ENCODE measurements at regions not wholly inside any gene's neighbourhood (a gene's known extent, or its start where the extent isn't known, plus 50 kb on each side); places are given as distances from the start of the nearest gene placed in this dataset.
"Not testable (repeated sequence)": the region's sequence is repeated elsewhere in the genome, so short reads cannot be mapped to it uniquely, and the experiment has no call there.

DNA sequence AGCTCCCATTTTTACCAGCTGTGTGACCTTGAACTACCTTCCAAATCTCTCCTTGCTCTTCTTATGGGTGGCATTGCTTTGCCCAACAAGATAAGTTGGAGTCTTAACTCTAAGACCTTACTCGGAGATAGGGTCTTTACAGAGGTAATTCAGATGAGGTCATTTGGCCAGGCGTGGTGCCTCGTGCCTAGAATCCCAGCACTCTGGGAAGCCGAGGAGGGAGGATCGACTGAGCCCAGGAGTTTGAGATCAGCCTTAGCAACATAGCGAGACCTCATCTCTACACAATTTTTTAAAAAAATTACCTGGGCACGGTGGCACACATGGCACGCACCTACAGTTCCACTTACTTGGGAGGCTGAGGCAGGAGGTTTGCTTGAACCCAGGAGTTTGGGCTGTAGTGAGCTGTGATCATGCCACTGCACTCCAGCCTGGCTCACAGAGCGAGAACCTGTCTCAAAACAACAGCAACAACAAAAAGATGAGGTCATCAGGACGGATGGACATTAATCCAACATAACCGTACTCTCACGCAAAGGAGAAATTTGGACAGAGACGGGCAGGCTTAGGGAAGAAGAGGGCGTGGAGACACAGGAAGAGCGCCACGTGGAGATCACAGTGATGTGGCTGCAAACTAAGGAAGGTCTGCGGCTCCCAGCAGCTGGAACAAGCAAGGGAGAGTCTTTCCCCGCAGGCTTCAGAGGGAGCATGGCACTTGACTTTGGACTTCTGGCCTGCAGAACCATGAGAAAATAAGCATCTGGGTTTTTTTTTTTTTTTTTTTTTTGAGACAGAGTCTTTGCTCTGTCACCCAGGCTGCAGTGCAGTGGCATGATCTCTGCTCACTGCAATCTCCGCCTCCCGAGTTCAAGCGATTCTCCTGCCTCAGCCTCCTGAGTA is 122.3 kb upstream of the CARD11 start:
- DNase-seq = no peak

DNA sequence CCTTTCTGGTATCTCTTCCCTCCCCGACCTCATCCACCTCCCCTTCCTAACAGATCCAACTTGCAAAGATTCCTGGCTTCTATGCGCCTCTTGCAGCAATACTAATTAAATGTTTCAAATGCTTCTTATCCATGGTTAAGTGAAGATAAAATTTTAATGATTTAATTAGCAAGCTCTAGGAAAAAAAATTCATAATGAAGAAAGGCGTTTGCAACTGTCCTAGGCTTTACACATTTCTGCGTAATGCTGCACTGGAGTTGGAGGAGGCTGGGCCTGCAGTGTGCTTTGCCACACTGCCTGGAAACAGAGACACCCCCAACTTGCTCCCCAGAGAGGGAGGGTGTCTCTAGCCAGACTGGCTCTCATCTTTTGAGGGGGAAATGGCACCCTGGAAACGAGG is 123.9 kb upstream of the CARD11 start:
- no peak for DNase-seq

DNA sequence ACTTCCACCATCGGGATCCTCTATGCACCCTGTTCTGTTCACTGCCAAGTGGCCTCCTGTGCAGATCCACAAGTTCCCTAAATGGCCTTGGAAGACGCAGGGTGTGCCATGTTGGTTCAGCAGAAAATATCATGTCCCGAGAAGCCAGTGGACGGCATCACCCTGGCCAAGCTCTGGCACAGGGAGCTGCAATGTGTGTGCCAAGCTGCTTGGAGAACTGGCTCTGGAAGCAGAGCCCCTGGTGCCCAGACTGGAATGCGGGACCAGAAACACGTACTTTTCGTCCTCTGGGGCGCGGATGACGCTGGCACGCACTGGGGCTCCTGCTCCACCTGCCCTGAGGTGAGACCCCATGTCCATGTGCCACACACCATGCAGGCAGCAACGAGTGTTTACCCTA is 124.7 kb upstream of the CARD11 start:
- no peak for DNase-seq

DNA sequence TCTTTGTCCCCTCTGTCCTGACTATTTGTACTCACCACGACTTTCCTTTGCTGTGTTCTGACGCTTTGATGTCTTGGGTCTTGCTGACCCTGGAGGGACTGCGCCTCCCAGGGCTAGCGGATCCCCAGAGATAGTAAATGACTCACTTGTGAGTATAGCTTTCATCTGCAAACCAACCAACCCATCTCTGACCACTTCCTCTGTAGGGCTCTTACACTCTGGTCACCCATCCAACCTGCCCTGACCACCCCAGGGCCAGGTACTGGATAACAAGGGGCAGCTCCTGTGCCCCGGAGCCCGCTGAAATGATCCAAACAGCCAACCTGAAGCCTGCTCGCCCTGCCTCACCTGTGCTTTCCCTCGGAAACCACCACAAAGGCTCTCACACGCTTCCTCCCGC is 125.2 kb upstream of the CARD11 start:
- no peak for DNase-seq

DNA sequence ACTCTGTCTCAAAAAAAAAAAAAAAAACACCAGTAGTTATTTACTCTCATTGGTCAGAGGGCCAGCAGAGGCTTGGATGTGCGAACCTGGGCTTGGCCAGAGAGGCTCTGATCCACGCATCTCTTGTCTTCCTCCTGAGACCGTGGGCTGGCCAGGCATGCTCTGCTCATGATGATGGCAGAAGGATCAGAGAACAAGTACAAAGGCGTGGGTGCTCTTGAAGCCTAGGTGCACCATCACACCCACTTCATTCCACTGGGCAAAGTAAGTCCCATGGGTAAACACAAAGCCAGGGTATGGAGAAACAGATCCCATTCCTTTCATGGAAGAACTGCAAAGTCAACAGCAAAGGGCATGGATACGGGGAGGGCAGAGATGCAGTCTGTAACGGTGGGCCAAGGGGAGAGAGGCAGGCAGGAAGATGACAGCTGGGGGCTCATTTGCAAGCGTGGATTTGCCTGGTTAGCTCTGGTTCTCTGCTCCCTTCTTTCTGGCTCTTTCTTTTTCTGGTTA is 128.2 kb upstream of the SDK1 start:
- DNase-seq = no peak

DNA sequence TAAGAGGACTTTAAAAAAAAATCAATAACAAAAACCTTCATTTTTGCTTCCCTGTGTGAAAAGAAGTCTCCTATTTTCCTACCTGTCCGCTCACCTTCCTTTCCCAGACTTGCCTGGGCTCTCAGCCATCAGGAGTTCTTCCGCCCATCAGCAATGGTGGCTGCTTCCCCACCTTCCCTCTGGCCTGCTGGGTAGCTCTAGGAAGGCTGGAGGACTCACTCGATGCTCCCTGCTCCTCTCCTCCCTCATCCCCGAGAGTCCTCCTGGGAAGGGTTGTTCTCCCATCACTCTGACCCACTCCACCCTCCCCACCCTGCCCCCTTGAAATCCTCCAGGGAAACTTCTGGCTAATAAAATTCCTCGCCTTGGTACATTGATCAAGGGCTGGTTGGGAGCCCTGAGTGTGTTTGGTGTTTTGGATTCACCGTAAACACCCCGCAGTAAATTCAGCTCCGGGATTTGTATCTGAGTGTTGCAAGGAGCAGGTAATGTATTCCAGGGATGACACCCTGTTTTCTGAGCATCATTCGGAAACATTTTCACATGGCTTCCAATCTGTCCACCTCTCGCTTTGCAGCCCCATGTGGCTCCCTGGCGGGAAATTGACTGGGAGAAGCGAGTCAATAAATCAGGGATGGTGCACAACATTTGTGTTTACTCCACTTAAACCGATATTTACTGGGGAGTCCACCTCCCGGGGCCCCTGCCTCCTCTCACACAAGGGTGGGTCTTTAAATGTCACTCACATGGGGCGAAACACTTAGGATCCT is 126.4 kb upstream of the SDK1 start:
- DNase-seq = no peak

DNA sequence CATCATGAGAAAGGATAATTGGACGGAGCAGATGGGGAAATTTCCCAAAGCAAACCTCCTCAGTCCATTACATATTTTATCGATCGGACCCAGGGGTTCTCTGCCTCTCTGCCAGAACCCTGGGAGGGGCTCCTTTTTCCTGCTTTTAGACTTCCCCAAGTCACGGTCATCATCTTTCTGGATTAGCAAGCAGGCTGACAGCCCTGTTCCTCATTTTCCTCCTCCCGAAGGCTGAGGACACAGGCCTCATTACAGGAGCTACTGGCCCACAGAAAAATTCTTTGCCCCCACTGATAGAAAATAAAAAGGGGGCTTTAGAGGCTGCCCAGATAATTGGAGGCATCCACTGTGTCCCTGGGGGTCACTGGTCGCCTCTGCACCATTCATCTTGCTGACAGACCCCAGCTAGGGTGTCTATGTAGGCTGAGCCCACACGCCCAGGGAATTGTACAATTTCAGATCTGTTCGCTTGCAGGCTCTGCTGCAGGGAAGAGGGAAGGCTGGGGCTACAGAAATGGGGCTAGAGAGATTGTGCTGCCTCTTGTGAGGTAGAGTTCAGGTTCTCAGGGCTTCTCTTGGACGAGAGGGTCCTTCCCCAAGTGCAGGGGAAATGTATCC is 125.7 kb upstream of the SDK1 start:
- no peak for DNase-seq

DNA sequence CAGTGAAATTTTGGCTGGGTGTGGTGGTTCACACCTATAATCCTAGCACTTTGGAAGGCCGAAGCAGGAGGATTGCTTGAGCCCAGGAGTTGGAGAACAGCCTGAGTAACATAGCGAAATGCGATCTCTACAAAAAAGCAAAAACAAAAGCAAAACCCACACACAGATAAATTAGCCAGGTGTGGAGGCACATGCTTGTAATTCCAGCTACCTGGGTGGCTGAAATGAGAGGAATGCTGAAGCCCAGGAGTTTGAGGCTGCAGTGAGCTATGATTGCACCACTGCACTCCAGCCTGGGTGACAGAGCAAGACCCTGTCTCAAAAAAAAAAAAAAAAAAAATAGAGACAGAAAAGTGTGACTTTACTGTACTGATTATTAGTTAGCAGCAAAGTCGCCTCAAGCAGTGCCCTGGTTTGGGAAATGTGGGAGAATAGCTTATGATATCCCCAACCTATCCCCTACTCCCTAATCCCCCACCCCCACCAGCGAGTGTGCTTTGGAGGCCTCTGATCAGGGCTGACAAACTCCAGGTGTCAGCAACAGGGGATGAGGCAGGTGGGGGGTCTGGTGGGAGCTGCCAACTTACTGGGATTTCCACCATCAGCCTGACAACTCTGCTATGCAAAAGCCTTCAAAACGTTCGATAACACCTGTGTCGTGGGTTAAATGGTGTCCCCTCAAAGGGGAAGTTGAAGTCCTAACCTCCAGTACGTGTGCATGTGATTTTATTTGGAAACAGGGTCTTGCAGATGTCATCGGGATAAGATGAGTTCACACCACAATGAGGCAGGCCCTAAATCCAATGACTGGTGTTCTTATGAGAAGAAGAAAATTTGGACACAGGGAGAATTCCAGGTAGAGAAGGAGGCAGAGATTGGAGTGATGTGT is 124.7 kb upstream of the SDK1 start:
- no peak for DNase-seq

DNA sequence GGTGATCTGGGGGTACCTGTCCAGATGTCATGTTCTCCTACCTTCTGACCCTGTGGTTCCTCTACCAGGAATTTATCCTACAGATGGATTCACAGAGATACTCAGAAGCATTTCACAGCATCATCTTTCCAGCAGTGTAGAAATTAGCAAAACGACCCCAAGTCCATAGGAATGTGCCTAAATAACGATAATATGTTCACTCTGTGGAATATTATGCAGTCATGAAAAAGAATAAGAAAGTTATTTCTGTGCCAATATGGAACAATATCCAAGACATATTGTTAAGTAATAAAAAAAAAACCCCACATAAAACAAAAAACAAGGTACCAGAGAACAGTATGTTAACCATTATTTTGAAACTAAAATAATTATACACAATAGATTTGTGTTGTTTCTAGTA is 123.8 kb upstream of the SDK1 start:
- DNase-seq = no peak

DNA sequence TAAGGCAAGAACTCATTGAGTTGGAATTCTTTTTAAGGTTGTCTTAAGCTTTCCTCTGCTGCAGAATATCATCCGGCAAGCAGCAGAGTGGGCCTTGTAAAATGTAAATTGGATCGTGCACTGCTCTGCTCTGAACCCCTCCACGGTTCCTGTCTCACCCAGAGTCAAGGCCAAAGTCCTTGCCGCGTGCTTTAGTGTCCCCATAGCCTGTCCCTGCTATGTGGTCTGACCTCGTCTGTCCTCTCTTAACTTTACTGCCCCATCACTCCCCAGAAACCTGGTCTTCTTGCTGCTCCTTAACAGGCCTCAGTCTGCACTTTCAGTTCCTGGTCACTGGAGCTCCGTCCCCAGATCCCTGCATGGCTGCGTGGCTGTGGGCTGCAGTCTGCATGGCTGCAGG is 121.6 kb upstream of the SDK1 start:
- DNase-seq = no peak

DNA sequence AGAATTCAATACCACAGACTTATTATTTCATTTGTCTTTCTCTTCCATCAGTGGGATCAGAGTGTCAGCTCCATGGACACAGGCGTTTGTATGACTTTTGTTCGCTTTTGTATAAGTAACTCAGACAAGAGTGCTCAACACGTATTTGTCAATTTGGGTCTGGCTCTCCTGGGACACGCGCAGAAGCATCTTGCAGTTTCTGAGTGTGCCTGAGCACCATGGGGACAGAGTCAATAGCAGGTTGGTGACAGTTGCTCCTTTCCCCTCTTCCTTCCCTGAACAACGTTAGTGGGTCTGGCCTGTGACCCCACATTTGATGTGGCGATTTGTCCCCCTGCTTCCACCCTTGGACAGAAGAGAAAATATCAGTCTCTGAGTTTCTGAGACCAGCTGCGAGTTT is 120.4 kb upstream of the SDK1 start:
- no peak for DNase-seq

DNA sequence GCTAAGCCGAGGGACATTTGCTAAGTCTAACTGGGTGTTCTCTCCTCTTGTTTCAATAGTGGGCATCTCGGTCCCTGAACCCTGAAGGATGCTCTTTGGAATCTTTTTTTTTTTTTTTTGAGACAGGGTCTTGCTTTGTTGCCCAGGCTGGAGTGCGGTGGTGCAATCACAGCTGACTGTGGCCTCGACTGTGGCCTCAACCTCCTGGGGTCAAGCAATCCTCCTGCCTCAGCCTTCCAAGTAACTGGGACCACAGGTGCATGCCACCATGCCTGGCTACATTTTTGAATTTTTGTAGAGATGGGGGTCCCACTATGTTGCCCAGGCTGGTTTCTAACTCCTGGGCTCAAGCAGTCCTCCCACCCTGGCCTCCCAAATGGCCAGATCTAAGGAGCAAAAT is 119.0 kb upstream of the SDK1 start:
- not testable (repeated sequence) for DNase-seq

DNA sequence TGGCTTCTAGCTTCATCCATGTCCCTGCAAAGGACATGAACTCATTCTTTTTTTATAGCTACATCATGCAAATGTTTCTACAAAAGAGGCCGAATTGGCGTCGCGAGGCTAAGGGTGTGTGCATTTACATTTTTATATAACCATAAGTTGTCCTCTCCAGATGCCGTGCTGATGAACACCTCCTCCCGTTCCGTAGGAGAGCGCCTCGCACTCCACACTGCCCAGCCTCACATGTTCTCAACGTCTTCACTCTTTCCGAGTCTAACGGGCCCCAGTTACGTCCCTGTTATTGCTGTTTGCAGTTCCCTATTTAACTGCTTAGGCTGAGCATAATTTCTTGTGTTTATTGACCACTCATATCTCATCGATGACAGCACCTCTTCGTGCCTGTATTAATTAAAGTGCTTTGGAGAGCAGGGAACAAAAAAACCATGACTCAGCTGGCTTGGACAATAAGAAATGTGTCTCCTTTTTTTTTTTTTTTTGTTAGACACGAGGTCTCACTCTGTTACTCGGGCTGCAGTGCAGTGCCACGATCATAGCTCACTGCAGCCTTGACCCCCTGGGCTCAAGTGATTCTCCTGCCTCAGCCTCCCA is 113.5 kb upstream of the SDK1 start:
- no peak for DNase-seq

DNA sequence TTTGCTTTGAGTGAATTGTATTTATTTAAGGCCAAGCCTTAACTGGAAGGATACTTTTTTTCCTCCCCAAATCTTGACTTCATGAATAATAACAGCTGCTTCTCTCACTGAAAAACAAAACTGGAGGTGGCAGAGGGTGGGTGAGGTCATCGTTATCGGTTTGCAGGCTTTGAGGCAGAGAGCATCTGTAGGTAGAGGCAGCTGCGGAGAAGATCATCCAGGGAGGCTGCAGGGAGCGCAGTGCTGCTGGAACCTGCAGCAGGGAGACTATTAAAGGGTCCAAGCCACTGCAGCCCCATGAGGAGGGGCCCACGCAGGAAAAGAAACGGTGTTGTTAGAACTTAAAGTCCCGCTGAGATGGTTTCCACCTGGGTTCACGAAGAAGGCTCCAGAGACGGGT is 112.1 kb upstream of the SDK1 start:
- DNase-seq = no peak

DNA sequence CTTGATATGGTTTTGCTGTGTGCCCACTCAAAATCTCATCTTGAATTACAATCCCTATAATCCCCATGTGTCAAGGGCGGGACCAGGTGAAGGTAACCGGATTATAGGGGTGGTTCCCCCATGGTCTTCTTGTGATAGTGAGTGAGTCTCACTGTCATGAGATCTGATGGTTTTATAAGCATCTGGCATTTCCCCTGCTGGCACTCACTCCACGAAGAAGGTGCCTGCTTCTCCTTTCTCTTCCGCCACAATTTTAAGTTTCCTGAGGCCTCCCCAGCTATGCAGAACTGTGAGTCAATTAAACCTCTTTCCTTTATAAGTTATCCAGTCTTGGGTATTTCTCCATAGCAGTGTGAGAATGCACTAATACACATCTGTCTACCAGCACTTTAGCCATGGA is 109.5 kb upstream of the SDK1 start:
- DNase-seq = no peak

DNA sequence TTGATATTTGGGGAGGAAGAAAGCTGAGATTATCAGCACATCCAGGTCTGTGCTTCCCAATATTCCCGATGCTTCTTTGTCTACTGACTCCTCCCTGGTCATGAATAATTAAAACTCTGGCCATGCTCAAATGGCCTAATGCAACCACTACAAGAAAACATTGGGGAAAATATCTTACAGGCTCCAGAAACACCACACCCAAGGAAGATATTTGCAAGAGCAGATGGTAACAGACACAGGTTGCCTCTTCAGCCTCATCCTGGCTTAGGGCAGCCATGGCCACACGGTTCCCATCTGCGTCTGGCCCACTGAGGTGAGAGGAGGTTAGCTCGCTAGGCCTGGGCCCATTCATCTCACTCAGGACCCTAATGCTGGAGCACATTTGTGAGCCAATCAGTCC is 108.4 kb upstream of the SDK1 start:
- no peak for DNase-seq

DNA sequence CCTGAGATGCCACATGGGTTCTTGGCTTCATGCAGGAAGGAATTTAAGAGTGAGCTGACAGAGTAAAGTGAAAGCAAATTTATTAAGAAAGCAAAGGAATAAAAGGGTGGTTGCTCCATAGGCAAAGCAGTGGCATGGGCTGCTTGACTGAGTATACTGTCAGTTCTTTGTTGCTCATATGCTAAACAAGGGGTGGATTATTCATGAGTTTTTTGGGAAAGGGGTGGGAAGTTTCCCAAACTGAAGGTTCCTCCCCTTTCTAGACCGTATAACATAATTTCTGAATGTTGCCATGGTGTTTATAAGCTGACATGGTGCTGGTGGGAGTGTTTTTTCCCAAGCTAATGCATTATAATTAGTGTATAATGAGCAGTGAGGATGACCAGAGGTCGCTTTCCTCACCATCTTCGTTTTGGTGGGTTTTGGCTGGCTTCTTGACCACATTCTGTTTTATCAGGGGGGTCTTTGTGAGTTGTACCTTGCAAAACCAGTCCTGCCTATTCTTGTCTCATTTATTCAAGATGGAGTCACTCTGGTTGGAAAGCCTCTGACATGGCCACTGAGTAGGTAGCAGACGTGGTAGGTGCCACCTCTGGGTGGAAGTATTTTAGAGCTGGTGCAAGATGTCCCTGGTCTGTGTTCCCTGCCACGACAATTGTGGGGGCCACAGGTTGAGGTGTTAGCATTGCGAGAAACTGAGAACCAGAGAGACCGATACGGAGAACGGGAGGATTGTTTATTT is 107.5 kb upstream of the SDK1 start:
- DNase-seq = no peak

DNA sequence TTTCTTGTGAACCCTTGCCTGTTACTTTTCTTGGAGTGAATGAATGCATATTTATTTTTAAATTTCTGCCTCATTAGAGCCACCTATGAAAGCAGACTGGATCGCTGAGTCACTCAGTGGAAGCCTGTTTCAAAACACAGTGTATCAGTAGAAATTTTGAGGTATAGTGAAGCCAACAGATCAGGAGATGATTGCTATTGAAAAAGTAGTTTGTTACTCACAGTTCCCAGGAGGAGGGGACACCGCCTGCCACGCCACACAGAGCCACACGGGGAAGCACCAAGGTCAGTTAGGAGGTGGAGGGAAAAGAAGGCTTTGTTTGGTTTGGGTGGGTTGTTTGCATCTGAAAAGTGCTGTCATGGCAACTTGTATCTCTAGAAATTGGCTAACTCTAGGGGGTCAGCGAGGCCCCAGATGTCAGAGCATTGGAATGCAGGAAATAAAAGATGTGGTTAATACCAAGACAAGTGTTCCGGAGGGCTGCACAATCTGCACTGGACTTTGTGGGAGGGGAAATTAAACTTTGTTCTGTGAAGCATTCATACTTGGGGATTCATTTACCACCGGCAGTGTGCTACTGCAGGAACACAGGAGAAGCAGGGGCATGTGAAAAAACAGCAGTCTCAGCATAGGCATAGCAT is 106.4 kb upstream of the SDK1 start:
- DNase-seq = no peak

DNA sequence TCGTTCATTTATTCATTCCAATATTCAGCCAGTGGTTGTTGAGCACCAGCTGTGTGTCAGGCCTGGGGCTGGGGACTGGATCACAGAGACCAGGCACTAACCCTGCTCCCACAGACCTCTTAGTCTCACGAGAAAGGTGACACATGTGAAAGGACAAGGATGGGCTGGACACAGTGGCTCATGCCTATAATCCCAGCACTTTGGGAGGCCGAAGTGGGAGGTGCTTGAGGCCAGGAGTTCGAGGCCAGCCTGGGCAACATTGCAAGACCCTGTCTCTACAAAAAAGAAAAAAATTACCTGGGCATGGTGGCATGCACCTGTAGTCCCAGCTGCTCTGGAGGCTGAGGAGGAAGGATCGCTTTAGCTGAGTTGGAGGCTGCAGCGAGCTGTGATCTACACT is 105.9 kb upstream of the SDK1 start:
- no peak for DNase-seq

DNA sequence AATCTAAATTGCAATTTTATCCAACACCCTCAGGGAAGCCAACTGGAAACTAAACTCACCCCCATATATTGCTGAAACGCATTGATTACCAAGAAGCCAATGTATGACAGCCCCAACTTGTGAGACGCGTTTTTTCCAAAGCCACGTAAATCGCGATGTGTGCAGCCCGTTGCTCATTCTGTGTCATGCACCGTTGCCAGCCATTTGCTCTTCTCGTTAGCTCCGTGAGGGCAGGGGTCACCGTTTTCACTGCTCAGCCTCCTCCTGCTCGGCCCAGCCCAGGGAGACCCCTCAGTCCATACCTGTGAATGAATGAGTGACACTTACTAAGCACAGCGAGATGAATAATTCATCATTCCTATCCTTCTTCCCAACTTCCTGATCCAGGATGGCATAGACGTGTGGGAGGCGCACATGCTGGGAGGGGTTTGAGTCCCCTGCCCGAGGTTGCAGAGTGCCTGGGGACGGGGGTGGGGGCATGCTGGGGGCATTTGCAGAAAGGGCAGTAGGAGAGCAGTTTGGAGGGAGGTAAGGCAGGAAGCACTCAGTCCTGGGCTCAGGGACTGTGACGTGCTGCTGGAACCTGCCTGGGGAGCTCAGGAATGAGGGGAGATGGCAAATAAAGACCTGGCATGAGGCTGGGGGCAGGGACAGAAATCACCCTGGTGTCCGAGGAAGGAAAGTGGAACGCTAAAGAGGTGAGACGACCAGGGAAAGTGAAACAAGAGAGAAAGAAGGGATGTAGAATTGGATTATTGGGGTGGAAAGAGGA is 104.2 kb upstream of the SDK1 start:
- no peak for DNase-seq
